NCI-H524 treated with DMSO at 0.1 percent for 48 hours (cell line): ENCODE measurements at regions not wholly inside any gene's neighbourhood (a gene's known extent, or its start where the extent isn't known, plus 50 kb on each side); places are given as distances from the start of the nearest gene placed in this dataset.

Experiments
- DNase-seq: peaks from one replicate; lab custom pipeline; 2025; lab: John Stamatoyannopoulos, UW

GRCh38 chr10:37685741-37686683, 171.4 kb downstream of the ZNF248 start:
- no peak for DNase-seq

- DNase-seq, result no peak
Measured at GRCh38 chr10:37684765-37685164, 172.6 kb downstream of the ZNF248 start.

- DNase-seq, result no peak
Measured at GRCh38 chr10:37682617-37683016, 174.8 kb downstream of the ZNF248 start.

GRCh38 chr10:37681617-37681999, 175.8 kb downstream of the ZNF248 start:
- no peak for DNase-seq

GRCh38 chr10:37680716-37681616, 176.4 kb downstream of the ZNF248 start:
- DNase-seq, result no peak

- no peak for DNase-seq
Measured at GRCh38 chr10:37680243-37680683, 177.1 kb downstream of the ZNF248 start.

- no peak for DNase-seq
Measured at GRCh38 chr10:37679465-37679864, 177.9 kb downstream of the ZNF248 start.

- no peak for DNase-seq
Measured at GRCh38 chr10:37675449-37675848, 182.0 kb downstream of the ZNF248 start.

- no peak for DNase-seq
Measured at GRCh38 chr10:37671802-37672201, 185.6 kb downstream of the ZNF248 start.

GRCh38 chr10:37667736-37668135, 189.7 kb downstream of the ZNF248 start:
- DNase-seq, result no peak

GRCh38 chr10:37654466-37654865, 202.9 kb downstream of the ZNF248 start:
- DNase-seq, result no peak

- DNase-seq, result no peak
Measured at GRCh38 chr10:37643187-37643586, 214.2 kb downstream of the ZNF248 start.

- DNase-seq, result no peak
Measured at GRCh38 chr10:37640301-37640700, 217.1 kb downstream of the ZNF248 start.

GRCh38 chr10:37639200-37639599, 218.2 kb downstream of the ZNF248 start:
- no peak for DNase-seq

- no peak for DNase-seq
Measured at GRCh38 chr10:37638569-37638968, 218.8 kb downstream of the ZNF248 start.

GRCh38 chr10:37634351-37634880, 223.0 kb downstream of the ZNF248 start:
- no peak for DNase-seq

- DNase-seq, result no peak
Measured at GRCh38 chr10:37632641-37633040, 224.8 kb downstream of the ZNF248 start.

GRCh38 chr10:37623506-37623905, 233.9 kb downstream of the ZNF248 start:
- no peak for DNase-seq

GRCh38 chr10:37619336-37619735, 238.1 kb downstream of the ZNF248 start:
- no peak for DNase-seq

- DNase-seq, result no peak
Measured at GRCh38 chr10:37588299-37588698, 269.1 kb downstream of the ZNF248 start.

GRCh38 chr10:37584643-37585042, 272.8 kb downstream of the ZNF248 start:
- no peak for DNase-seq

GRCh38 chr10:37582237-37582636, 275.2 kb downstream of the ZNF248 start:
- no peak for DNase-seq
